HepG2 (cell line): ENCODE measurements at regions not wholly inside any gene's neighbourhood (a gene's known extent, or its start where the extent isn't known, plus 50 kb on each side); places are given as distances from the start of the nearest gene placed in this dataset.

Experiments
- ATAC-seq: fragments of 200-7000 bp; cut with Tn5 transposase; 3 replicates; pipeline ENCODE4 v1.9.1; 2020; ENCODE audit warnings: mild to moderate bottlenecking, moderate library complexity
- BruUV-seq: library from RNA; stranded (reverse); fragments of 400-500 nt; replicated peaks from 2 replicates; lab custom pipeline; 2021; lab: Mats Ljungman, UMichigan
- CTCF ChIA-PET: fragments of 300-600 bp; formaldehyde crosslinking; extraction: SDS; loops from one replicate; lab custom pipeline; 2021; ENCODE audit warnings: low total read pairs, inconsistent platforms, low intra/inter-chr PET ratio; lab: Yijun Ruan, JAX
- POLR2A ChIA-PET: fragments of 350-600 bp; sonication (Branson Sonifier 250); formaldehyde crosslinking; loops from one replicate; lab custom pipeline; 2020; ENCODE audit warnings: antibody characterized with exemption, inconsistent platforms; lab: Yijun Ruan, JAX
- DNase-seq: peaks from one replicate; pipeline ENCODE4 v3.0.0-alpha.2; 2015; ENCODE audit warnings: low spot score
- FAIRE-seq: peaks from 3 replicates; lab custom pipeline; 2011; peaks lifted over from hg19 to GRCh38; lab: Jason Lieb, UNC
- H2AFZ ChIP-seq: one replicate; pipeline ENCODE4 v1.6.1; 2011; ENCODE audit warnings: low read length, inconsistent platforms
- H3K27ac ChIP-seq: fragments of 300-600 bp; 3 replicates; pipeline ENCODE4 v1.8.0; 2011; ENCODE audit warnings: mixed run types, mild to moderate bottlenecking, mixed read lengths, low read length, inconsistent platforms; ENCODE audit not compliant: insufficient read depth; ENCODE audit errors: extremely low read length
- H3K27me3 ChIP-seq, 2 experiments: fragments of 200-600 bp in 1 of 2; 2 replicates in 1 of 2; 3 replicates in 1 of 2; pipeline versions ENCODE4 v1.6.0 to v1.8.0; 2011; ENCODE audit warnings: low read length in 2 of 2, mild to moderate bottlenecking in 2 of 2, moderate library complexity in 2 of 2, inconsistent platforms in 1 of 2; ENCODE audit not compliant: insufficient read depth in 2 of 2, control insufficient read depth in 1 of 2
- H3K36me3 ChIP-seq, 2 experiments: fragments of 200-600 bp in 1 of 2; replicated peaks in 1 of 2; 2 replicates in 1 of 2; 3 replicates in 1 of 2; pipeline versions ENCODE4 v1.5.1 to v1.8.0; 2011; ENCODE audit warnings: low read length in 2 of 2, inconsistent platforms in 1 of 2; ENCODE audit not compliant: insufficient read depth in 2 of 2, control insufficient read depth in 1 of 2
- H3K4me1 ChIP-seq: 2 replicates; pipeline ENCODE4 v1.5.1; 2012; ENCODE audit warnings: low read length, inconsistent platforms; ENCODE audit not compliant: insufficient read depth
- H3K4me2 ChIP-seq: 2 replicates; pipeline ENCODE4 v1.6.0; 2011; ENCODE audit warnings: low read depth, low read length, inconsistent platforms
- H3K4me3 ChIP-seq, 3 experiments: fragments of 200-600 bp in 1 of 3; sonication (generic), shearing (Covaris generic) in 1 of 3; replicated peaks in 1 of 3; 2 replicates each; pipeline ENCODE4 v1.5.1; 2011 to 2016; ENCODE audit warnings: low read length in 3 of 3, inconsistent platforms in 2 of 3, low read depth in 2 of 3, mild to moderate bottlenecking in 2 of 3, control low read depth in 1 of 3, mixed read lengths in 1 of 3; ENCODE audit not compliant: insufficient read depth in 1 of 3
- H3K79me2 ChIP-seq: one replicate; pipeline ENCODE4 v1.6.1; 2011; ENCODE audit warnings: low read length, inconsistent platforms; ENCODE audit not compliant: insufficient read depth
- H3K9ac ChIP-seq: 2 replicates; pipeline ENCODE4 v1.6.0; 2011; ENCODE audit warnings: mild to moderate bottlenecking, low read depth, low read length, inconsistent platforms; ENCODE audit not compliant: insufficient read depth
- H3K9me3 ChIP-seq: 2 replicates; pipeline ENCODE4 v1.5.1; 2012; ENCODE audit warnings: mild to moderate bottlenecking, low read length
- H4K20me1 ChIP-seq: 2 replicates; pipeline ENCODE4 v1.6.0; 2011; ENCODE audit warnings: inconsistent platforms, mild to moderate bottlenecking, low read length, moderate library complexity; ENCODE audit not compliant: insufficient read depth
- CERS6 ChIP-seq: sonication (generic); formaldehyde crosslinking; IDR thresholded peaks from 2 replicates; pipeline ENCODE4 v1.5.0; 2020; ENCODE audit warnings: missing genetic modification reagents
- GATAD1 ChIP-seq: IDR thresholded peaks from 2 replicates; pipeline ENCODE4 v1.6.1; 2016; ENCODE audit warnings: missing genetic modification reagents, missing compliant biosample characterization
- MED8 ChIP-seq: sonication (generic); formaldehyde crosslinking; IDR thresholded peaks from 2 replicates; pipeline ENCODE4 v1.8.1; 2023; ENCODE audit warnings: mild to moderate bottlenecking, missing genetic modification reagents; ENCODE audit not compliant: insufficient replicate concordance
- SATB2 ChIP-seq: sonication (generic); formaldehyde crosslinking; IDR thresholded peaks from 2 replicates; pipeline ENCODE4 v1.5.0; 2020; ENCODE audit warnings: missing genetic modification reagents
- STAT6 ChIP-seq: sonication (generic); formaldehyde crosslinking; IDR thresholded peaks from 2 replicates; pipeline ENCODE4 v1.4.0; 2020; ENCODE audit warnings: missing genetic modification reagents, mild to moderate bottlenecking, borderline replicate concordance
- ZNF160 ChIP-seq: sonication (generic); formaldehyde crosslinking; IDR thresholded peaks from 2 replicates; pipeline ENCODE4 v1.8.0; 2022; ENCODE audit warnings: mild to moderate bottlenecking, inconsistent platforms, missing genetic modification reagents
- ZNF589 ChIP-seq: sonication (generic); formaldehyde crosslinking; conservative IDR thresholded peaks from 2 replicates; pipeline ENCODE4 v1.8.0; 2022; ENCODE audit warnings: mild to moderate bottlenecking, moderate library complexity, missing genetic modification reagents
- ZNF597 ChIP-seq: sonication (generic); formaldehyde crosslinking; IDR thresholded peaks from 2 replicates; pipeline ENCODE4 v1.5.0; 2020; ENCODE audit warnings: missing genetic modification reagents
- ZNF616 ChIP-seq: sonication (generic); formaldehyde crosslinking; IDR thresholded peaks from 2 replicates; pipeline ENCODE4 v1.5.0; 2020; ENCODE audit warnings: low read depth, mild to moderate bottlenecking, missing genetic modification reagents
- WGBS: methylation state at CpG from one replicate; pipeline ENCODE4 v1.1.6; 2017; ENCODE audit warnings: low lambda C conversion rate; 5-methylcytosine and 5-hydroxymethylcytosine counted together
- in situ Hi-C: cut with HindIII; loops from 2 replicates; pipeline ENCODE4 v1.10.0; 2017; ENCODE audit warnings: low pct_unique_long_range_greater_than_20kb; ENCODE audit not compliant: extremely low pct_ligation_motif_present
- intact Hi-C: fragments of 100-400 bp; cut with micrococcal nuclease; formaldehyde crosslinking; loops from one replicate; pipeline ENCODE4 v1.10.0; 2022; ENCODE audit not compliant: unreplicated experiment

GRCh38 chr21:23613014-23613413 is 1994.3 kb downstream of the MRPL39 start (continued):
- TF ChIP-seq STAT6 (no peak), SATB2 (CRISPR knock-in tag) (no peak), ZNF160 (CRISPR knock-in tag) (no peak), CERS6 (CRISPR knock-in tag) (no peak), MED8 (CRISPR knock-in tag) (no peak)
- TF ChIP-seq, all 625 proteins: peak for 2

GRCh38 chr21:23612210-23612609 is 1995.1 kb downstream of the MRPL39 start:
- no peak overlapping the region for H3K4me3 ChIP-seq
- H3K9ac ChIP-seq = no peak overlapping the region
- 0% methylated on average over 1 of the region's 1 CpG for WGBS
- no peaks in the 10 kb centered on the region for H3K36me3 ChIP-seq
- peaks cover 71% of the 10 kb centered on the region for H3K9me3 ChIP-seq
- in situ Hi-C loops (no loop called here), intact Hi-C loops (no loop called here)
- H3K27ac ChIP-seq = no peak overlapping the region
- DNase-seq (no peak), ATAC-seq (no peak), FAIRE-seq (no peak)
- no peaks in the 10 kb centered on the region for H3K4me1 ChIP-seq
- H4K20me1 ChIP-seq = no peaks in the 10 kb centered on the region
- no peaks in the 10 kb centered on the region for H3K27me3 ChIP-seq
- H3K4me2 ChIP-seq = no peak overlapping the region
- no peak overlapping the region for H2AFZ ChIP-seq
- no peaks in the 10 kb centered on the region for H3K79me2 ChIP-seq
- no peak for TF ChIP-seq ZNF616 (CRISPR knock-in tag)
- no peak for TF ChIP-seq ZNF589 (CRISPR knock-in tag)
- no peak for TF ChIP-seq ZNF597
- no peak for TF ChIP-seq GATAD1 (CRISPR knock-in tag)
- no TSS peak for BruUV-seq
- ChIA-PET CTCF (no interaction called here), POLR2A (no interaction called here)
